K562 (cell line): ENCODE measurements at regions not wholly inside any gene's neighbourhood (a gene's known extent, or its start where the extent isn't known, plus 50 kb on each side); places are given as distances from the start of the nearest gene placed in this dataset.

Source experiments
- ATAC-seq: fragments of 200-7000 bp; cut with Tn5 transposase; 3 replicates; pipeline ENCODE4 v1.9.1; 2020; ENCODE audit warnings: moderate library complexity
- BruUV-seq: library from RNA; stranded (reverse); fragments of 400-500 nt; replicated peaks from 2 replicates; lab custom pipeline; 2021; lab: Mats Ljungman, UMichigan
- CTCF ChIA-PET: fragments of 300-600 bp; formaldehyde crosslinking; extraction: SDS; loops from one replicate; lab custom pipeline; 2021; ENCODE audit warnings: low intra/inter-chr PET ratio; lab: Yijun Ruan, JAX
- POLR2A ChIA-PET: fragments of 300-600, 350-650 bp; sonication (Branson Sonifier 250); formaldehyde crosslinking; extraction: SDS; loops from one replicate; lab custom pipeline; 2021; ENCODE audit warnings: antibody characterized with exemption, inconsistent platforms; lab: Yijun Ruan, JAX
- DNase-seq, 4 experiments: peaks; one replicate each; pipeline versions ENCODE4 v3.0.0 to v3.0.0-alpha.2; 2011 to 2018; ENCODE audit warnings: low spot score in 3 of 4, mixed read lengths in 3 of 4; ENCODE audit errors: extremely low read depth in 1 of 4
- FAIRE-seq: peaks from 2 replicates; lab custom pipeline; 2011; peaks lifted over from hg19 to GRCh38; lab: Jason Lieb, UNC
- H2AFZ ChIP-seq: 2 replicates; pipeline ENCODE4 v1.6.0; 2011; ENCODE audit warnings: low read depth, low read length, control low read depth, inconsistent platforms
- H3K27ac ChIP-seq: fragments of 200-600 bp; 3 replicates; pipeline ENCODE4 v1.8.0; 2011; ENCODE audit warnings: low read depth, mild to moderate bottlenecking, control low read depth, inconsistent platforms, low read length, moderate library complexity, mixed read lengths; ENCODE audit errors: extremely low read depth
- H3K27me3 ChIP-seq, 2 experiments: fragments of 300-600 bp in 1 of 2; 2 replicates in 1 of 2; 3 replicates in 1 of 2; pipeline versions ENCODE4 v1.6.0 to v1.8.0; 2011; ENCODE audit warnings: inconsistent platforms in 2 of 2, low read length in 2 of 2, mild to moderate bottlenecking in 1 of 2, mixed read lengths in 1 of 2, moderate library complexity in 1 of 2; ENCODE audit not compliant: control insufficient read depth in 2 of 2, insufficient read depth in 2 of 2
- H3K36me3 ChIP-seq: fragments of 300-600 bp; 3 replicates; pipeline ENCODE4 v1.8.0; 2011; ENCODE audit warnings: mild to moderate bottlenecking, low read length, inconsistent platforms; ENCODE audit not compliant: control insufficient read depth, insufficient read depth
- H3K4me1 ChIP-seq, 2 experiments: fragments of 200-600 bp in 1 of 2; replicated peaks in 1 of 2; 2 replicates in 1 of 2; 3 replicates in 1 of 2; pipeline versions ENCODE4 v1.5.1 to v1.8.0; 2011; ENCODE audit warnings: inconsistent platforms in 2 of 2, low read length in 2 of 2, mild to moderate bottlenecking in 1 of 2, mixed read lengths in 1 of 2, moderate library complexity in 1 of 2; ENCODE audit not compliant: control insufficient read depth in 2 of 2, insufficient read depth in 2 of 2
- H3K4me2 ChIP-seq: 2 replicates; pipeline ENCODE4 v1.6.1; 2011; ENCODE audit warnings: low read length, control low read depth, inconsistent platforms, mixed read lengths; ENCODE audit not compliant: insufficient read depth
- H3K4me3 ChIP-seq: fragments of 200-600 bp; sonication (generic), shearing (Covaris generic); 2 replicates; pipeline ENCODE4 v1.5.1; 2016; ENCODE audit warnings: control low read depth, inconsistent platforms
- H3K79me2 ChIP-seq: fragments of 200-600 bp; 3 replicates; pipeline ENCODE4 v1.8.0; 2011; ENCODE audit warnings: low read length, inconsistent platforms; ENCODE audit not compliant: control insufficient read depth, insufficient read depth
- H3K9ac ChIP-seq, 2 experiments: 2 replicates each; pipeline versions ENCODE4 v1.6.0 to v1.6.1; 2011; ENCODE audit warnings: low read depth in 2 of 2, low read length in 2 of 2, control low read depth in 1 of 2, inconsistent platforms in 1 of 2, mild to moderate bottlenecking in 1 of 2, mixed read lengths in 1 of 2; ENCODE audit not compliant: insufficient read depth in 1 of 2
- H3K9me1 ChIP-seq: one replicate; pipeline ENCODE4 v1.6.0; 2011; ENCODE audit warnings: inconsistent platforms, mild to moderate bottlenecking, low read length, moderate library complexity; ENCODE audit not compliant: control insufficient read depth, insufficient read depth
- H3K9me3 ChIP-seq: replicated peaks from 2 replicates; pipeline ENCODE4 v1.5.1; 2011; ENCODE audit warnings: low read depth, low read length, inconsistent platforms; ENCODE audit not compliant: control insufficient read depth, insufficient read depth
- H4K20me1 ChIP-seq: replicated peaks from 2 replicates; pipeline ENCODE4 v1.6.1; 2011; ENCODE audit warnings: low read length, inconsistent platforms, mixed read lengths; ENCODE audit not compliant: control insufficient read depth, insufficient read depth
- BRD4 ChIP-seq: fragments of 200-600 bp; sonication (generic); IDR thresholded peaks from 2 replicates; pipeline ENCODE4 v1.6.1; 2017; ENCODE audit warnings: inconsistent platforms
- FOXM1 ChIP-seq, 2 experiments: fragments of 450-650 bp in 1 of 2; sonication (generic) in 1 of 2; formaldehyde crosslinking in 1 of 2; IDR thresholded peaks; 2 replicates each; pipeline versions ENCODE4 v1.6.1 to v1.9.0; 2017 to 2022; ENCODE audit warnings: low read depth in 2 of 2, mild to moderate bottlenecking in 2 of 2, missing genetic modification reagents in 1 of 2, moderate library complexity in 1 of 2
- MBD2 ChIP-seq: sonication (generic); IDR thresholded peaks from 2 replicates; pipeline ENCODE4 v1.6.1; 2016; ENCODE audit warnings: low read depth, borderline replicate concordance
- MYBL2 ChIP-seq, 2 experiments: fragments of 450-650 bp in 1 of 2; sonication (generic) in 1 of 2; formaldehyde crosslinking in 1 of 2; IDR thresholded peaks; 2 replicates each; pipeline versions ENCODE4 v1.6.1 to v1.8.1; 2017 to 2022; ENCODE audit warnings: borderline replicate concordance in 1 of 2, inconsistent platforms in 1 of 2, low read depth in 1 of 2, mild to moderate bottlenecking in 1 of 2, missing genetic modification reagents in 1 of 2, moderate library complexity in 1 of 2
- SREBF2 ChIP-seq: sonication (generic); formaldehyde crosslinking; IDR thresholded peaks from 2 replicates; pipeline ENCODE4 v1.4.0; 2020; ENCODE audit warnings: mild to moderate bottlenecking, missing genetic modification reagents
- ZFP30 ChIP-seq: fragments of 250-450 bp; sonication (Bioruptor Pico); IDR thresholded peaks from 2 replicates; pipeline ENCODE4 v1.8.0; 2022; ENCODE audit warnings: moderate library complexity, mild to moderate bottlenecking, inconsistent platforms, borderline replicate concordance
- ZNF77 ChIP-seq: fragments of 250-450 bp; sonication (Bioruptor Pico); IDR thresholded peaks from 2 replicates; pipeline ENCODE4 v1.5.0; 2020
- WGBS: fragments of 100-300 bp; shearing (Covaris generic); methylation state at CpG from one replicate; pipeline ENCODE4 v1.1.6; 2016; ENCODE audit warnings: low coverage, mixed read lengths; ENCODE audit not compliant: insufficient coverage; ENCODE audit errors: missing lambda C conversion rate; 5-methylcytosine and 5-hydroxymethylcytosine counted together
- in situ Hi-C: fragments of 300-500 bp; cut with MboI; formaldehyde crosslinking; loops from 4 replicates; pipeline ENCODE4 v1.15.0; 2018; ENCODE audit warnings: inconsistent platforms, mixed read lengths
- intact Hi-C: fragments of 100-400 bp; cut with micrococcal nuclease; formaldehyde crosslinking; loops from 2 replicates; pipeline ENCODE4 v1.14.2; 2022
- TF ChIP-seq, protein P1 (sequence below): sonication (generic); formaldehyde crosslinking; IDR thresholded peaks from 2 replicates; pipeline ENCODE4 v1.8.0; 2022; ENCODE audit warnings: missing genetic modification reagents, mild to moderate bottlenecking, borderline replicate concordance
- TF ChIP-seq, protein P2 (sequence below), 2 experiments: fragments of 450-650 bp in 1 of 2; sonication (generic) in 1 of 2; formaldehyde crosslinking in 1 of 2; IDR thresholded peaks in 1 of 2; conservative IDR thresholded peaks in 1 of 2; 2 replicates each; pipeline versions ENCODE4 v1.6.1 to v1.8.1; 2016 to 2023; ENCODE audit warnings: mild to moderate bottlenecking in 2 of 2, moderate library complexity in 2 of 2, inconsistent platforms in 1 of 2, missing genetic modification reagents in 1 of 2
- TF ChIP-seq, protein P3 (sequence below): sonication (generic); formaldehyde crosslinking; IDR thresholded peaks from 2 replicates; pipeline ENCODE4 v1.4.0; 2020; ENCODE audit warnings: mild to moderate bottlenecking, missing genetic modification reagents
- TF ChIP-seq, protein P4 (sequence below), 2 experiments: fragments of 450-650 bp in 1 of 2; IDR thresholded peaks; 2 replicates each; pipeline ENCODE4 v1.6.1; 2011 to 2017; ENCODE audit warnings: low read depth in 2 of 2, antibody characterized with exemption in 1 of 2, borderline replicate concordance in 1 of 2, low read length in 1 of 2, mild to moderate bottlenecking in 1 of 2, mixed read lengths in 1 of 2; ENCODE audit not compliant: control insufficient read depth in 1 of 2

DNA sequence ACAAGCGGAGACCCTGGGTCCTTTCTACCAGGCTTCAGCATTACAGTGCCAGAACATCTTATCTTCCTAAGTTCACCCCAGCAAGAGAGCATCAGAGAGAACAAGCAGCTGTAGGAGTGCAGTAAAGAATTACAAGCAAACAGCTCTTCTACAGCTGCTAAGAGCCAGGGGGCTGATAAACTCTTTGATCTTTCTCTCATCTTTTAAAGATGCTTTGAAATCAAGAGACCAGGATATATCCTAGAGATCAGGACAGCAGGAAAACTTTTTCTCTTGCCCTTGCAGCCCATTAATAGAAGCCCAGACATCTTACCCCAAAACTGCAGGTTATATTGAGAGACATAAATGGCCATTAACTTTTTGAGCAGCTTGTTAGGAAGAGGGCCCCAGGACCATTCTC lies 198.1 kb downstream of the RSL24D1 start (continued):
- TF ChIP-seq MBD2 (no peak), ZNF77 (CRISPR knock-in tag) (no peak)
- TF ChIP-seq, protein P1, sequence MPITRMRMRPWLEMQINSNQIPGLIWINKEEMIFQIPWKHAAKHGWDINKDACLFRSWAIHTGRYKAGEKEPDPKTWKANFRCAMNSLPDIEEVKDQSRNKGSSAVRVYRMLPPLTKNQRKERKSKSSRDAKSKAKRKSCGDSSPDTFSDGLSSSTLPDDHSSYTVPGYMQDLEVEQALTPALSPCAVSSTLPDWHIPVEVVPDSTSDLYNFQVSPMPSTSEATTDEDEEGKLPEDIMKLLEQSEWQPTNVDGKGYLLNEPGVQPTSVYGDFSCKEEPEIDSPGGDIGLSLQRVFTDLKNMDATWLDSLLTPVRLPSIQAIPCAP = no peak

DNA sequence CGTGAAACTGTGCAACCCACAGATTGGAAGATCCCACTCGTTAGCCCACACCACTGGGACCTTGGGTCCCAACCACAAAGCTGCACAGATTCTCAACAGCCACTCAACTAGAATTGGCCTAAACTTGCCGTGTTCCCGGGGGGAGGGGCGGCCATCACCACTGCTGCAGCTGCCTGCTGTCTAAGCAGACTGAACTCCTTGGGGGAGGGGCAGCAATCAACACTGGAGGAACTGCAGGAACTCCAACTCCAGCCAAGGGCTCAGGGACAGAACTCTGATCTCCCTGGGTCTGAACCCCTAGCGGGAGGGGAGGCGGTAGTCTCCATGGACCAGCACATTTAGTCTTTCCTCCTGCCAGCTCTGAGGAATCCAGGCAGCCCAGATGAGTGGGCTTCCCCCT lies 205.9 kb downstream of the RSL24D1 start:
- H3K9me3 ChIP-seq = no peaks in the 10 kb centered on the region
- H3K4me1 ChIP-seq = no peaks in the 10 kb centered on the region
- ChIA-PET POLR2A (no interaction called here), CTCF (no interaction called here)
- no peaks in the 10 kb centered on the region for H3K36me3 ChIP-seq
- intact Hi-C loops = no loop called here
- no peak overlapping the region for H3K27ac ChIP-seq
- in situ Hi-C loops = no loop called here
- no peaks in the 10 kb centered on the region for H4K20me1 ChIP-seq
- H3K4me2 ChIP-seq = no peak overlapping the region
- FAIRE-seq = no peak
- H2AFZ ChIP-seq = no peak overlapping the region
- BruUV-seq = no TSS peak
- H3K4me3 ChIP-seq = no peak overlapping the region
- no peaks in the 10 kb centered on the region for H3K79me2 ChIP-seq
- 6% methylated on average over 5 of the region's 7 CpGs for WGBS
- DNase-seq = no peak
- no peak overlapping the region for H3K9ac ChIP-seq
- no peaks in the 10 kb centered on the region for H3K9me1 ChIP-seq
- H3K27me3 ChIP-seq = no peaks in the 10 kb centered on the region
- no peak for ATAC-seq
- TF ChIP-seq ZFP30 (CRISPR knock-in tag) (no peak), SREBF2 (no peak), MYBL2 (IDR thresholded peaks at IDR 0.05; ENCODE audit: low read depth) (no peak), MYBL2 (CRISPR knock-in tag; IDR thresholded peaks at IDR 0.05; ENCODE audit: borderline replicate concordance) (no peak), BRD4 (no peak), FOXM1 (IDR thresholded peaks at IDR 0.05; ENCODE audit: low read depth) (no peak), FOXM1 (CRISPR knock-in tag; IDR thresholded peaks at IDR 0.05; ENCODE audit: low read depth) (no peak)
- TF ChIP-seq, protein P2, sequence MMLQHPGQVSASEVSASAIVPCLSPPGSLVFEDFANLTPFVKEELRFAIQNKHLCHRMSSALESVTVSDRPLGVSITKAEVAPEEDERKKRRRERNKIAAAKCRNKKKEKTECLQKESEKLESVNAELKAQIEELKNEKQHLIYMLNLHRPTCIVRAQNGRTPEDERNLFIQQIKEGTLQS (IDR thresholded peaks at IDR 0.05) = no peak
- TF ChIP-seq, protein P2 (CRISPR knock-in tag; conservative IDR thresholded peaks at IDR 0.05) = no peak
- TF ChIP-seq, protein P3, sequence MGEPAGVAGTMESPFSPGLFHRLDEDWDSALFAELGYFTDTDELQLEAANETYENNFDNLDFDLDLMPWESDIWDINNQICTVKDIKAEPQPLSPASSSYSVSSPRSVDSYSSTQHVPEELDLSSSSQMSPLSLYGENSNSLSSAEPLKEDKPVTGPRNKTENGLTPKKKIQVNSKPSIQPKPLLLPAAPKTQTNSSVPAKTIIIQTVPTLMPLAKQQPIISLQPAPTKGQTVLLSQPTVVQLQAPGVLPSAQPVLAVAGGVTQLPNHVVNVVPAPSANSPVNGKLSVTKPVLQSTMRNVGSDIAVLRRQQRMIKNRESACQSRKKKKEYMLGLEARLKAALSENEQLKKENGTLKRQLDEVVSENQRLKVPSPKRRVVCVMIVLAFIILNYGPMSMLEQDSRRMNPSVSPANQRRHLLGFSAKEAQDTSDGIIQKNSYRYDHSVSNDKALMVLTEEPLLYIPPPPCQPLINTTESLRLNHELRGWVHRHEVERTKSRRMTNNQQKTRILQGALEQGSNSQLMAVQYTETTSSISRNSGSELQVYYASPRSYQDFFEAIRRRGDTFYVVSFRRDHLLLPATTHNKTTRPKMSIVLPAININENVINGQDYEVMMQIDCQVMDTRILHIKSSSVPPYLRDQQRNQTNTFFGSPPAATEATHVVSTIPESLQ (CRISPR knock-in tag) = no peak
- TF ChIP-seq, protein P4, sequence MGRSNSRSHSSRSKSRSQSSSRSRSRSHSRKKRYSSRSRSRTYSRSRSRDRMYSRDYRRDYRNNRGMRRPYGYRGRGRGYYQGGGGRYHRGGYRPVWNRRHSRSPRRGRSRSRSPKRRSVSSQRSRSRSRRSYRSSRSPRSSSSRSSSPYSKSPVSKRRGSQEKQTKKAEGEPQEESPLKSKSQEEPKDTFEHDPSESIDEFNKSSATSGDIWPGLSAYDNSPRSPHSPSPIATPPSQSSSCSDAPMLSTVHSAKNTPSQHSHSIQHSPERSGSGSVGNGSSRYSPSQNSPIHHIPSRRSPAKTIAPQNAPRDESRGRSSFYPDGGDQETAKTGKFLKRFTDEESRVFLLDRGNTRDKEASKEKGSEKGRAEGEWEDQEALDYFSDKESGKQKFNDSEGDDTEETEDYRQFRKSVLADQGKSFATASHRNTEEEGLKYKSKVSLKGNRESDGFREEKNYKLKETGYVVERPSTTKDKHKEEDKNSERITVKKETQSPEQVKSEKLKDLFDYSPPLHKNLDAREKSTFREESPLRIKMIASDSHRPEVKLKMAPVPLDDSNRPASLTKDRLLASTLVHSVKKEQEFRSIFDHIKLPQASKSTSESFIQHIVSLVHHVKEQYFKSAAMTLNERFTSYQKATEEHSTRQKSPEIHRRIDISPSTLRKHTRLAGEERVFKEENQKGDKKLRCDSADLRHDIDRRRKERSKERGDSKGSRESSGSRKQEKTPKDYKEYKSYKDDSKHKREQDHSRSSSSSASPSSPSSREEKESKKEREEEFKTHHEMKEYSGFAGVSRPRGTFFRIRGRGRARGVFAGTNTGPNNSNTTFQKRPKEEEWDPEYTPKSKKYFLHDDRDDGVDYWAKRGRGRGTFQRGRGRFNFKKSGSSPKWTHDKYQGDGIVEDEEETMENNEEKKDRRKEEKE (IDR thresholded peaks at IDR 0.05; ENCODE audit: borderline replicate concordance in 1 of 2, control insufficient read depth in 1 of 2, low read depth in 2 of 2, low read length in 1 of 2) = no peak
